HepG2 (cell line): ENCODE measurements at regions not wholly inside any gene's neighbourhood (a gene's known extent, or its start where the extent isn't known, plus 50 kb on each side); places are given as distances from the start of the nearest gene placed in this dataset.

Source experiments
- FIP1L1 ChIP-seq: fragments of 200-400 bp; formaldehyde crosslinking; IDR thresholded peaks from 2 replicates; pipeline ENCODE4 v1.6.1; 2018; ENCODE audit warnings: low read depth, mild to moderate bottlenecking, low read length, moderate library complexity, borderline replicate concordance; ENCODE audit not compliant: insufficient read depth
- FOXJ3 ChIP-seq: sonication (generic); formaldehyde crosslinking; IDR thresholded peaks from 2 replicates; pipeline ENCODE4 v1.4.0; 2020; ENCODE audit warnings: missing genetic modification reagents, mild to moderate bottlenecking, borderline replicate concordance
- HNF4A ChIP-seq: sonication (generic); formaldehyde crosslinking; IDR thresholded peaks from 2 replicates; pipeline ENCODE4 v1.4.0; 2020; ENCODE audit warnings: missing genetic modification reagents
- LRRFIP1 ChIP-seq: sonication (generic); formaldehyde crosslinking; conservative IDR thresholded peaks from 2 replicates; pipeline ENCODE4 v1.4.0; 2020; ENCODE audit warnings: missing genetic modification reagents
- MAFF ChIP-seq: IDR thresholded peaks from 2 replicates; pipeline ENCODE4 v1.6.1; 2011; ENCODE audit warnings: low read depth, low read length, improper control_type of control experiment
- MXD1 ChIP-seq: sonication (generic); formaldehyde crosslinking; IDR thresholded peaks from 2 replicates; pipeline ENCODE4 v1.4.0; 2020; ENCODE audit warnings: mild to moderate bottlenecking, missing genetic modification reagents
- NKX3-1 ChIP-seq: sonication (generic); formaldehyde crosslinking; IDR thresholded peaks from 2 replicates; pipeline ENCODE4 v1.5.0; 2020; ENCODE audit warnings: missing genetic modification reagents
- PHF21A ChIP-seq: sonication (generic); formaldehyde crosslinking; IDR thresholded peaks from 2 replicates; pipeline ENCODE4 v1.5.0; 2020; ENCODE audit warnings: mild to moderate bottlenecking, missing genetic modification reagents
- POGZ ChIP-seq: sonication (generic); formaldehyde crosslinking; IDR thresholded peaks from 2 replicates; pipeline ENCODE4 v1.4.0; 2020; ENCODE audit warnings: mild to moderate bottlenecking, missing genetic modification reagents
- RARA ChIP-seq: IDR thresholded peaks from 2 replicates; pipeline ENCODE4 v1.6.1; 2016; ENCODE audit warnings: missing genetic modification reagents, missing compliant biosample characterization
- RFX5 ChIP-seq: IDR thresholded peaks from 2 replicates; pipeline ENCODE4 v1.6.1; 2011; ENCODE audit warnings: low read depth, low read length, improper control_type of control experiment
- SRSF4 ChIP-seq: fragments of 200-400 bp; formaldehyde crosslinking; IDR thresholded peaks from one replicate; pipeline ENCODE4 v1.6.1; 2018; ENCODE audit warnings: mild to moderate bottlenecking, low read depth, low read length, moderate library complexity; ENCODE audit not compliant: poor library complexity, severe bottlenecking
- TIGD3 ChIP-seq: sonication (generic); formaldehyde crosslinking; IDR thresholded peaks from 2 replicates; pipeline ENCODE4 v1.5.1; 2020; ENCODE audit warnings: mild to moderate bottlenecking, missing genetic modification reagents, borderline replicate concordance
- TOPORS ChIP-seq: sonication (generic); formaldehyde crosslinking; IDR thresholded peaks from 2 replicates; pipeline ENCODE4 v1.8.0; 2023; ENCODE audit warnings: mild to moderate bottlenecking, missing genetic modification reagents
- ZHX1 ChIP-seq: sonication (generic); formaldehyde crosslinking; IDR thresholded peaks from 2 replicates; pipeline ENCODE4 v1.8.1; 2022; ENCODE audit warnings: low read depth, mild to moderate bottlenecking, missing genetic modification reagents
- ZKSCAN8 ChIP-seq: IDR thresholded peaks from 2 replicates; pipeline ENCODE4 v1.6.1; 2016; ENCODE audit warnings: borderline replicate concordance, missing genetic modification reagents, missing compliant biosample characterization
- ZNF331 ChIP-seq: sonication (generic); formaldehyde crosslinking; IDR thresholded peaks from 2 replicates; pipeline ENCODE4 v1.4.0; 2020; ENCODE audit warnings: missing genetic modification reagents
- ZNF362 ChIP-seq: sonication (generic); formaldehyde crosslinking; IDR thresholded peaks from 2 replicates; pipeline ENCODE4 v1.4.0; 2020; ENCODE audit warnings: missing genetic modification reagents, mild to moderate bottlenecking, borderline replicate concordance
- ZNF460 ChIP-seq: sonication (generic); formaldehyde crosslinking; IDR thresholded peaks from 2 replicates; pipeline ENCODE4 v1.5.1; 2020; ENCODE audit warnings: missing genetic modification reagents, mild to moderate bottlenecking, borderline replicate concordance
- ZNF567 ChIP-seq: sonication (generic); formaldehyde crosslinking; IDR thresholded peaks from 2 replicates; pipeline ENCODE4 v1.8.1; 2023; ENCODE audit warnings: mild to moderate bottlenecking, missing genetic modification reagents, borderline replicate concordance
- ZNF616 ChIP-seq: sonication (generic); formaldehyde crosslinking; IDR thresholded peaks from 2 replicates; pipeline ENCODE4 v1.5.0; 2020; ENCODE audit warnings: low read depth, mild to moderate bottlenecking, missing genetic modification reagents

- TF ChIP-seq LRRFIP1: no peak
- TF ChIP-seq MAFF: peak; percentile 55; the same call in 1 of the 2 replicates
- TF ChIP-seq ZNF460: no peak
- no peak for TF ChIP-seq ZHX1 (CRISPR knock-in tag)
- TF ChIP-seq ZKSCAN8 (CRISPR knock-in tag): peak; percentile 25; the same call in 1 of the 2 replicates
- TF ChIP-seq ZNF362: no peak
- no peak for TF ChIP-seq ZNF616 (CRISPR knock-in tag)
- peak; percentile 28; the same call in 1 of the 2 replicates for TF ChIP-seq POGZ (CRISPR knock-in tag)
- TF ChIP-seq RFX5: no peak
- TF ChIP-seq MXD1 (CRISPR knock-in tag): no peak
- TF ChIP-seq ZNF567 (CRISPR knock-in tag): no peak
- TF ChIP-seq HNF4A: peak; percentile 73
- no peak for TF ChIP-seq FOXJ3
- no peak for TF ChIP-seq FIP1L1
- no peak for TF ChIP-seq SRSF4
- no peak for TF ChIP-seq TOPORS (CRISPR knock-in tag)
- peak; percentile 94 for TF ChIP-seq ZNF331 (CRISPR knock-in tag)
- no peak for TF ChIP-seq NKX3-1 (CRISPR knock-in tag)
- TF ChIP-seq TIGD3 (CRISPR knock-in tag): no peak
- no peak for TF ChIP-seq PHF21A (CRISPR knock-in tag)
- no peak for TF ChIP-seq RARA (CRISPR knock-in tag)
Measured at GRCh38 chr2:62641410-62641843, 64.1 kb upstream of the EHBP1 start (continued).
